Gastroesophageal sphincter (tissue), 3 donors: ENCODE measurements at regions not wholly inside any gene's neighbourhood (a gene's known extent, or its start where the extent isn't known, plus 50 kb on each side); places are given as distances from the start of the nearest gene placed in this dataset.

ENCODE experiments used
- EP300 ChIP-seq: sonication (generic); formaldehyde crosslinking; IDR thresholded peaks from one replicate; pipeline ENCODE4 v1.6.1; 2017; ENCODE audit warnings: antibody characterized with exemption, mild to moderate bottlenecking
- POLR2A ChIP-seq, 2 donors: fragments of 450-650 bp; IDR thresholded peaks; one replicate each; pipeline ENCODE4 v1.6.1; 2017; ENCODE audit warnings: antibody characterized with exemption in 2 of 2, mild to moderate bottlenecking in 2 of 2, moderate library complexity in 1 of 2
- TF ChIP-seq, protein P1 (sequence below), 4 experiments: fragments of 200-600 bp in 2 of 4; fragments of 450-650 bp in 2 of 4; sonication (generic) in 1 of 4; IDR thresholded peaks; one replicate each; pipeline ENCODE4 v1.5.1; 2017 to 2019; ENCODE audit warnings: antibody characterized with exemption in 4 of 4, mild to moderate bottlenecking in 2 of 4, moderate library complexity in 2 of 4

DNA sequence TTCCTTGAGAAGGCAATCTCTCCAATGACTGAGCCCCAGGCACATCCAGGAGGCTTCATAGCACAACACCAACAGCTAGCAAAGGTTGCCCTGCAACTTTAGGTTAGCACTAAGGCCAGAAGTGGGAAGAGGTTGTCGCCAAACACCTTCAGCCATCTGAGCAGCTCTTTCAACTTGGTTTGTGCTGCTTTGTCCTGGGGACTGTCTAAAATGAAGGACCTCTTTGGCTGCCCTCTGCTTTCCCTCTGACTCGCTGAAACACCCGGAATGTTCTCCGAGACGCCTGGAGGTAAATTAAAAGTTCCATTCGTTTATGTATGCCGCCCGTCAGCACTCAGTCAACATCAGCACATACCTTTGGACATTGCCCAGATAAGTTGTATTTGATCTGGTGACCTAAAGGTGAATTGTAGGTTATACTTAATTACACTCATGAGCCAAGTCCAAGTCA, 121.2 kb upstream of the NR2F2 start:
- TF ChIP-seq POLR2A (IDR thresholded peaks at IDR 0.05) (no peak), EP300 (no peak)
- TF ChIP-seq, protein P1, sequence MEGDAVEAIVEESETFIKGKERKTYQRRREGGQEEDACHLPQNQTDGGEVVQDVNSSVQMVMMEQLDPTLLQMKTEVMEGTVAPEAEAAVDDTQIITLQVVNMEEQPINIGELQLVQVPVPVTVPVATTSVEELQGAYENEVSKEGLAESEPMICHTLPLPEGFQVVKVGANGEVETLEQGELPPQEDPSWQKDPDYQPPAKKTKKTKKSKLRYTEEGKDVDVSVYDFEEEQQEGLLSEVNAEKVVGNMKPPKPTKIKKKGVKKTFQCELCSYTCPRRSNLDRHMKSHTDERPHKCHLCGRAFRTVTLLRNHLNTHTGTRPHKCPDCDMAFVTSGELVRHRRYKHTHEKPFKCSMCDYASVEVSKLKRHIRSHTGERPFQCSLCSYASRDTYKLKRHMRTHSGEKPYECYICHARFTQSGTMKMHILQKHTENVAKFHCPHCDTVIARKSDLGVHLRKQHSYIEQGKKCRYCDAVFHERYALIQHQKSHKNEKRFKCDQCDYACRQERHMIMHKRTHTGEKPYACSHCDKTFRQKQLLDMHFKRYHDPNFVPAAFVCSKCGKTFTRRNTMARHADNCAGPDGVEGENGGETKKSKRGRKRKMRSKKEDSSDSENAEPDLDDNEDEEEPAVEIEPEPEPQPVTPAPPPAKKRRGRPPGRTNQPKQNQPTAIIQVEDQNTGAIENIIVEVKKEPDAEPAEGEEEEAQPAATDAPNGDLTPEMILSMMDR (IDR thresholded peaks at IDR 0.05), result no peak
